NCI-H345 treated with DMSO at 0.1 percent for 48 hours (cell line): ENCODE measurements at regions not wholly inside any gene's neighbourhood (a gene's known extent, or its start where the extent isn't known, plus 50 kb on each side); places are given as distances from the start of the nearest gene placed in this dataset.

Experiments used
- DNase-seq: peaks from one replicate; lab custom pipeline; 2025; ENCODE audit not compliant: unreplicated experiment; lab: John Stamatoyannopoulos, UW

DNA sequence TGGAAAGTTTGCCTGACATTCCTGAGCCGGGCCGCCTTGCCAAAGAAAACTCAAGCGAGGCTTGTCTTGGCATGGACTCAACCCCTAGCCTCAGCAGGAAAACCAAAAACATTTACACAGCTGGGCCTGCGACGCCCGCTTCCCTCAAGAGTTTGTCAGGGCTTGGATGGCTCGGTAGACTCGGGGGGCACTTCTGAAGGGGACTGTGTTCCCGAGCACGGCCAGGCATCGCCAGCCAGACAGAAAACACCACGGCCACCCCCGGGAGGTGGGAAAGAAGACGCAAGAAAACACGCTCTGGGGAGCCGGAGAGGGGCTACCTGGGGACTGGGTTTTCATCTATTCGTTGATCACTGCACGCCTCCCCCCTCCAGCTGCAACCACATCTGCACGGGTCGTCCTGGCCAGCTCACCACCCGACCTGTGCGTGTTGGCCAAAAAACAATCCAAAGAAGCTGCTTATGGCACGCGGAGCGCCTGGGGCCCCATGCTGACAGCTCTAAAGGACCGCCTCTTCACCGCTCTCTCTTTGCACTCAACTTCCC, 380.7 kb downstream of the MN1 start:
- no peak for DNase-seq

DNA sequence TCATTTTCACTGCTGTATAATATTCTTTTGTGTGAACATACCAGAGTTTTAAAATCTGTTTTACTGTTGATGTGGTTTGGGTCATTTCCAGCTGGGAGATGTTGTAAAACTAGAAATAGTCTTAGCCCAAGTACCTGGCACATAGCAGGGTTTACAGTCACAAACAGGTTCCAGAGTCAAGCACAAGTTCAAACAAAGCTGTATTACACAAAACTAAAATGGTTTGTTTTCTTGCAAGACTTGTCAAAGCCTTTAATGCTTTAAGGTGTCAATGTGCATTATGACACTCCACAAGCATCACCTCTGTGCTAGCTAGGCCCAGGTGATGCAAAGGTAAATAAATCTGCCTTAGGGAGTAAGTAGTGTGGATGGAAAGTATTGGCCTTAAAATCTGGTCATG, 379.1 kb downstream of the MN1 start:
- no peak for DNase-seq

DNA sequence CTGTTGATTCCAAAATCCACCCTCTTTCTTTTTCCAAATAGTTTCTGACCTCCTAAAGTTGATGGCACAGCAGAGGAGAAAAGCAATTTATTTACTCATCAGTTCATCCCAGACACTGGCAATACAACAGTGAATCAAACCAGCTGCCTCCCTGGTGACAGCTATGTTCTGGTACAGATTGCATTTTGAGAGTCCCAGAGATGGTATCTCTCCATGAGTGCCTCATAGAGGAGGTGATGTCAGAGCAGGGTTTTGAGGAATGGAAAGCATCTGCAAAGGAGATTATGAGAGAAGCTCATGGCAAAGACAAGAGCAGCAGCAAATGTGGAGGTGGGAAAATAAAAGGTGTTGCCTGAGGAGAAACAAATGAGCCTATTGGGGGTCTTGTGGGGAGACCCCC, 377.2 kb downstream of the MN1 start:
- no peak for DNase-seq

DNA sequence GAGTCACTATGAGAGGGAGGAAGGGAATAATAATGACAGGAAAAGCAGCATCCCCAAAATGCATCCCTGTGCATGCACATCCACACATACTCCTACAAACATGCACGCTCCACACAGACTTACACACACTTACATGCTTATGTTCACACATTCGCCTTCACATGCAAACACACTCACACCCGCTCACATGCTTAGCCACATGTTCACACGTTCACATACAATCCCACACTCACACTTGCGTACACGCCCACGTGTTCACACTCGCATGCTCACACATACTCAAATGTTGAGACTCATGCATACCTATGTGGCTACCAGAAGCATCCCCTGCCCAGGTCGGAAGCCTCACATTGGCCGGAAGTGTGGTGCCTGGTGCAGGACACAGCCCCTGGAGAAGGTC, 372.1 kb downstream of the MN1 start:
- no peak for DNase-seq

DNA sequence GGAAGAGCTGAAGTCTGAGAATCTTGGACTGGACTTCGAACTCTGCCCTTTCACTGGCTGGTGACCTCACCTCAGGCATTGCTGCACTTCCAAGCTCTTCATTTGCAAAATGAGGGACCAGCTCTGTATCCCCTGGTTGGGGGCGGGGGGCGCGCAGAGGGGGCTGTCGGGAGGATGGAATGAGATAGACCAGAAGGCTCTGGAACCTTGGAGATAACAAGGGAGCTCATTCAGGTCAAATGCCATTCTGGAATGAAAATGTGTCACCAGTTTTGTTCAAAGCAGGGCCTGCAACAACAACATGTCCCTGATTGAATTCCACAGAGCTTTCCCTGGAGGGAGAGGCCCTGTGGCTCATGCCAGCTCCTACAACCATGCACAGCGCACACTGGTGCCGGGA, 370.5 kb downstream of the MN1 start:
- no peak for DNase-seq

DNA sequence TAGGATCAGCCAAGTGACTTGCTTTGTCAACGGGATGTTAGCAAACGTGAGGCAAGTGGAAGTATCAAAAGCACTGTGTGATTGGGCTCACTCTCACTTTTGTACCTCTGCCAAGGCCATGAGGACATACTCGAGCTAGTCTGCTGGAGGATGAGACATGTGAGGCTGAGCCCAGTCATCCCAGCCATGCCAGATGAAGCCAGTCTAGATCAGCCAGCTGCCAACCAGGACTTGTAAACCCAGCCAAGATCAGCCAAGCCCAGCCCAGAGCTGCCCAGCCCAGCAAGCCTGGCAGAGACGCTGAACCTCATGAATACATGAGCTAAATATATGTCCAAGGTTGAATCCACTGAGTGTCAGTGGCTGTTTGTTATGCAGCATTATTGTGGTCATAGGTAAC, 369.7 kb downstream of the MN1 start:
- DNase-seq = no peak

DNA sequence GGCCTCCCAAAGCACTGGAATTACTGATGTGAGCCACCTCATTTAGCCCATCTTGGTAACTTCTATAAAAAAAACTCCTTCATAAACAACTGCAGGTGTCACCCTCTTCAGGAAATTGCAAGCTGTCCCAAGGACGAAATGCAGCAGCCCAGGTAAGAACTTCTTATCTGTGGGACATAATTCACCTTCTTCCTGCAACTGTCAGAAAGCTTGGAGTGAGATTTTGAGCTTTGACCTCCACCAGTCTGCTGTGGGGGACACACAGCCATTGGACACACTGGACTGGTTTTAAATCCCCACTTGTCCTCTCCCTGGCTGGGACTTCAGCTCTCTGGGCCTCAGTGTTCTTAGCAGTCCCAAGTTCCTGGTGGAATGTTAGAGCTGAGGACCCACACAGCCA, 368.5 kb downstream of the MN1 start:
- DNase-seq = no peak

DNA sequence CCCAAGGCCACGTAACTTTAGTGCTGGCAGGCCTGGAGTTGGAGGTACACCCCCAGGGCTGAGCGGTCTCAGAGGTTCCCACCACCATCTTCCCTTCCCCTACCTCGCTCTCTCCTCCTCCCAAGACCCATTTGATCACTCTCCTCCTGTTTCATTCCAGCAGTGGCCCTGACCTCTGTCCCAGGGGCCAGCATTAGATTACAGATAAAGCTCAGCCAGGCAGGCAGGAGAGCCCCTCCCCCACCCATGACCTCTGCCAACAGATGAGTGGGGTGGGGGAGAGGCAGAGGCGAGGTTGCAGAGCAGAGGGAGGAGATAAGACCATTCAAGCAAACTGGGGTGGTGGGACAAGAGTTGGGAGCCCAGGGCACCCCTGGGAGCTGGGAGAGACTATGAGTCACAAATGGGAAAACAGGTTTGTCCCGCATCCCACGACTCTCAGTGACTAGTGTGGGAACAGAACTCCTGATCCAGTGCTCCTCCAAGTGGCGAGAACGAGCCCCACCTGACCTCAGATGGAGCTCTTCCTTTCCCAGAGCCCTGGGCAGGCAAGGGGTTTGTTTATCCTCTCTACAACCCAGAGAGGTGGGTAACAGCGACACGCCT, 367.9 kb downstream of the MN1 start:
- DNase-seq = no peak

DNA sequence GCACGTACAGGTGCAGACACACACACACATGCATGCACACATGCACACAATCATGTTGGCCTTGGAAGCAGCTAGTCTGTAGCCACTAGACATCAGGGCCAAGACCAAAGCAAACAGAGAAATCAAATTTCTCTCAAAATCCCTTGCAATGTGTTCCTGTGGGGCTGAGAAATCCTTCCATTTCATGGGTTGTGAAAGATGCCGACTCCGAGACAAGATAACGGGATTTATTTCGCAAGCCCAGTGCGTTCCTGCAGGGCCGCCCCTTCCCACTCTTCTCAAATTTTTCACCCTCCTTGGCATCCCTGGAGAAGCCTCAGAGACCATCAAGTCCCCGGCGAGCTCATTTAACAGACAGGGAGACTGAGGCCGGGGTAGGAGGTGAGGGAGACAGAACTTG, 366.7 kb downstream of the MN1 start:
- no peak for DNase-seq

DNA sequence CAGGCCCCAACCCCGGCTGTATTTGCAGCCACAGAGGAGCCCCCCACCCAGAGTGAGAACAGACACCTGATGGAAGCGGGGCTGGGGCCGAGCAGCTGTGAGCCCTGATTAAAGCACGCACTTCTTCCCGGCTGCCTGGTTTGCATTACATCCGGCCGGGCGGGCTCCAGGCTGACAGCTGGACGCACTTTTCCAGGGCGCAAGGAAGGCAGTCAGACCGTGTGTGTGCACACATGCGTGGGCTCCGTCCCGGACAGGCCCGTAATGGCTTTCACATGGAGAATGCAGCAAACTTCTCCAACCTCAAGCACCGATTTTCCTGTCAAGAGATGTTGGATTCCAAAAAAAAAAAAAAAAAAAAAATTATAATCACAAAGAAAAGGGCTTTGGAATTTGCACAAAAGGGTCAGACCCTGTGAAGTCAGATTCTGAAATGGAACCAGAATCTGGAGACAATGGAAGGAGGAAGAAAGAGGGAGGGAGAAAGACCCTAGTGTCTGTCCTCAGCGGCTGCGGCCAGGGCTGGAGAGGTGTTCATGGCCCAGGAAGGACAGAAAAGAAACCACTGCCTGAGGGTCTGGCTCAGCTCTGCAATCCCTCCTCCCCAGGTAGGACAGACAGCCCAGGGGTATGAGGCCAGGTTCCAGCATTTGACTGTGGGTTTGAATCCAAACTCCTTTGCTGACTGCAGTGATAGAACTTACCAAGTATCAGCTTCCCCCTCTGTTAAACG, 365.5 kb downstream of the MN1 start:
- DNase-seq = no peak

DNA sequence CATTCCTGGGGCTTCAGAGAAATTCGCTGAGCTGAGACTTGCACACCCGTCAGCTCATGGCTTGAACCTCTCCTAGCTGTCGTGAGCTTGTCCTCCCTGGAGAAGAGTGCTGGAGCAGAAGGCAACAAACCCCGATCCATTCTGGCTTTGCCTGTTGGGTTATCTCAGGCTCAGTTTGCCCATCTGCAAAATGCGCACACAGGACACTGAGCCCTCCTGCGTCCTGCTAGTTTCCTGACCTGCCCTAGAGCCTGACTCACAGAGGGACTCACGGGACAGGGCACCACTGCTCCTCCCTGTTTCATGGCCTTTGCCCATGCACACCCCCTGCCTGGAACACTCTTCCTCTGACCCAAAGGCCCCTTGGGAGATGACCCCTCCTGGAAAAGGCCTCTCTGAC, 365.0 kb downstream of the MN1 start:
- no peak for DNase-seq

DNA sequence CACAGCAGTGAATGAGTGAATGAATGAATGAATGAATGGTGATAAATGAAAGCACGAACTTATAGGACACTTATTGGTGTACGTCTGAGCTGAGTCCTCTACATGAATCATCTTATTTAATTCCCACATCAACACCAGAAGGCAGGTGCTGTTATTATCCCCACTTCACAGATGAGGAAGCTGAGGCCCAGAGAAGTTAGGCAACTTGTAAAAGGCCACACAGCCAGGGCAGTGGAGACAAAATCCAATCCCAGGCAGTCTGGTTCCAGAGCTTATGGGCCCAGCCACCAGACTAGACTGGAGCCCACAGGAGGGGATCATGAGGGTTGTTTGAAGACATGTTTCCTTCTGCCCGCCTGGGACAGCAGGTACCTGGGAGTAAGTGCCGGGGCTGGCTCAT, 364.0 kb downstream of the MN1 start:
- DNase-seq = no peak

DNA sequence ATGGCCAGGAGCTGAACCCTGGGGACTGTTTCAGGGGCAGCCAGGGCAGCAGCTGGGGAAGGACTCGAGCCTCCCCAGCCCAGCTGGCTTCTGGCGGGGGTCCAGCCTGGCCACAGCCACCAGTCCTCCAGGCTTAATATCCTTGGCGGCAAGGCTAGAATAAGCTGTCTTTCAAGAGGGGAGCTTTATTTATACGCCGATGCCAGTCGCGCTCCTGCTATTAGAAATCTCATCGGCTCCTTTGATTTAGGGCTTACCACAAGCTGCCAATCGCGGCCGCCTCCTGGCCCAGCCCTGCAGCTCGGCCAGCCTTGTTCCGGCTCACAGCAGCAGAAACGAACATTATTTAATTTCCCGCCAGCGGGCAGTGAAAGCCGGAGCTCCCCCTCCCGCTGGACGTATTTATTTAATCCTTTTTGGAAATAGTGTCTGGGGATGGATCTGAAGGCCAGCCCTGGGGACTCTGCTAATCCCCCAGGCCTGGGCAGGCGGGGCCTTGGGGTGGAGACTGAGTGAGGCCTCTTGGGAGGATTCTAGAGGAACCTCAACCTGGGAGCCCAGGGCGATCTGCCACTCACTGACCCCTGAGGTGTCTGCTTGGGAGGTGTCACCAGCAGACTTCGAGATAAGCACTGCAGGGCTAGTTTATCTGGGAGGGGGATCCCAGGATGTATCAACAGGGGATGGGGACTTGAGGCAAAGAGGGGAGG, 363.1 kb downstream of the MN1 start:
- DNase-seq = no peak

DNA sequence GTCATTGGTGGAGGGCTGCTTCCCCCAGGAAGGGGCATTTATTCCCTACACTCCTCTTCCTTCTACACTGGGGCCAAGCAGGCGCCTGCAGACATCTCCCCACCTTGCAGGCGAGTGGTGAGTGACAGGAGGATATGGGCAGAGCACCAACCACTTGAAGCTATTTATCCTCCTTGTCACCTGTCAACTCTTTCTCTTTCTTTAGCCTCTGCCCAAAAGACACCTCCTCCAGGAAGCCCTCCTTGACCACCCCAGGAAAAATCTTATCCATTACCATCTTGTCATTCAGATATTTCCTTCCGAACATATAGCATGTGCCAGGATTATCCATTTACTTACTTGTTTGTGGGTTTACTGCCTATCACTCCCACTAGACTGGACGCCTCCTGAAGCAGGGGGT, 362.4 kb downstream of the MN1 start:
- no peak for DNase-seq

DNA sequence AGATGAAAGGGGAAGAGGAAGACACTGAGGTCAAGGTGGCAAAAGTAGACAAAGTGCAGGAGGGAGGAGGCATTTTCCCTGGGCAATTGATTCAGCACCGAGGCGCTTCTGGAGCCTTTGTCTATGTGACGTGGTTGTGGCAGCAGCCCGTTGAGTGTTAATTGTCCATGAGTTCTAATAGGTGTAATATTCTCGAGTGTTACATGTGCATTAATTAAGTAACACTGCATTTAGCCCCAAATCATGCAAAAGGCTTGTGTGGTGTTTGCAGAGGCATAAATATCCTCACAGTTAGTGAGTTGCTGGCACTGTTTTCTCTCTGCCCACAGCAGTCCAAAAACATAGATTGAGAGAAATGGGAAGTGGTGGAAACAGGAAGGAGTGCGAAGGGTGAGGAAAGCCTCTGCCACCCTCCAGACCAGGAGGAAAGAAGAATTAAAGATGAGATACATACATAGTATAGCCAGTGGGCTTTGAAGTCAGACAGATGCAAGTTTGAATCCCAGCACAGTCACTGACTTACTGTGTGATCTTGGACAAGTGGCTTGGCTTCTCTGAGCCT, 361.2 kb downstream of the MN1 start:
- no peak for DNase-seq

DNA sequence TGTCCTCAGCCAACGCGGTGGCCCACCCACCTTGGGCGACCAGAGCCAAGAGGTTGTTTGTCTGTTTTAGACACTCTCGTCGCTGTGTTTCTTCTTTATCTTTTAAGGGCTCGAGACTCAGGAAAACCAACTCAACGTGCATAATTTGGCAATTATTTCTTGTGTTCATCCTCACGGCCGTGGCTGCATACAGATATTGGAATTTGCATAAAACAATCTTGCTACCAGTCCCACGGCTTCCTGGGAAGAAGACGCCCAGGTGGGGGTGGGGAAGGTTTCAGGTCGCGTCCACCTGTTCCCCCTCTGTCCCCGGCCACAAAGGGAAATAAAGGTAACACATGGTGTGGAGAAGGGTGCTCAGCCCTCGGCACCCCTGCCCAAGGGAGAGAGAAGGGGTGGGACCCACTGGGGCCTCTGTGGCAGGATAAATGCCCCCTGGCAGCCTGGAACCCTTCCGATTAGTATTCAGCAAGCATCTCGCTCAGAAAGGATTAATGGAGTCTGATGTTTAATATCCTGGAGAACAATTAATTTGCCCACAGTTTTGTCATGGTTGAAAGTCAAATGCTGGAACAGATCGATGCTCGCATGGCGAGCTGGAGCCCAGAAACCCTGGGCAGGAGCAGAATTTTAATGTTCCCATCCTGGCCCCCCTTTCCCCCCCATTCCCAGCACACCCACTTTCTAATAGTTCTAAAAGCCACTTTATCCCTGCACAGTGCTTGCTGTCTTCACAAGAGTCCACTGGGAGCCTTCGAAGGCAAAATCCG, 359.7 kb downstream of the MN1 start:
- DNase-seq = no peak

DNA sequence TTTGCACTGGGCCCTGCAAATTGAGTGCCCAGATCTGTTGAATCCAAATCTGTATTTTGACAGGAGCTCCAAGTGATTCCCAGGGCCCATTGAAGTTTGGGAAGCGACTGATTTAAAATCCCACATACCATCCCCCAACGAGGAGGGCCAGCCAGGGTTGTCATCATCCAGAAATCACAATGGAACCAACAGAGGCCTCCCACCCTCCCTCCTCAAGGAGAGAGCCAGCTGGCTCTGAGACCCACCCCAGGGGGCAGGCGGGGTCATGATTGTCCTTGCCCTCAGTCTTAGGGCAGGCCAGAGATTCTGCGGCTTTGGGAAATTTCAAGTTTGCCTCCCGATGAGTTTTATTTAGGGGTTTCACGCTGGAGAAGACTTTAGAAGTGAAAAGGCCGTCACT, 358.2 kb downstream of the MN1 start:
- no peak for DNase-seq

DNA sequence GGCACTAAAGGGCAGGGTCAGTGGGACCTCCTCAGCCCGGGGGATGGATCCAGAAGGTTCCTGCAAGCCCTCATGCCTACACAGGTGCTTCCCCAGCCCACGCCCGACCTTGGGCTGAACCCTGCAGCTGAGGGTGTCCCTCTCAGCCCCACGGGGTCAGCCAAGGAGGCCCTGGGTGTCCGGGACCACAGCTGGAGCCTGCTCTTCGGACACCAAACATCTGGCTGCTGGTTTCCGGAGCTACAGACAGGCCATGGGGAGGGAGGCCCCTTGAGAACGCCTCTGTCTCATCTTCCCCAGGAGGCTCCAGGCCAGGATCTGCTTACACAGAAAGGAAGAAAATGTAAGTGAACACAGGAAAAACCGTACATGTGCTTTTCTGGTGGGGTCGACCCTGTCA, 355.7 kb downstream of the MN1 start:
- DNase-seq = no peak

DNA sequence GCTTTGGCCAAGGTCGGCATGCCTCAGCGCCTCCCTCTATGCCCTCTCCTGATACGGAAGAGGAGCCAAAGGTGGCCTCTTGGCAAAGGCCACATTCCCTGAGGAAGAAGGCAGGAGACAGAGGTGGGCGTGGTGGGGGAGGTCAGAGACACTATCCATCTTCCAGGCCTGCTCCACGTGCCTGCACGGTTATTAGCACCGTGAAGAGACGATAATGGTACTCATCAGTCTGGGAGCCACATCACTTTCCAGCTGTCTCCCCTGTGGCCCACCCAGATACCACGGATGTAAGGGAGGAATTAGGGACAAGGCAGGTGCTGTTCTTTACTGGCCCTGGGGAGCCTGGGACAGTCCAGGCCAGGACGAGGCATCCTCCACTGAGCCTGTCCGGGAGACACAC, 354.3 kb downstream of the MN1 start:
- no peak for DNase-seq

DNA sequence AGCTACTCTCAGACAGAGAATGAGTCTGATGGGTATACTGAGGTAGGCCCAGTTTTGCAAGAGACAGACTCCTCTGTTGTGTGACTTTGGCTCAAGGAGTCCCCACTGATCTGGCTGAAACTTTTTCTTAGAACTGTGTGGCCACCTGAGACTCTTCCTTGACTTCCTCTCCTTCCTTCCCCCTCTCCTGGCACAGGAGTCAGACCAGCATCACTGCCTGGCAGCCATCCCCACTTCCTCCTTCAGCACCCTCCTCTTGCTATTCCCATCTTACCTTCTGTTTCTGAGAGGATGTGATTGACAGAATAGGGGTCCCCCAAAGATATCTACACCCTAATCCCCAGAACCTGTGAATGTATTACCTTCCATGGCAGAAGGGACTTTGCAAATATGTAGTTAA, 351.1 kb downstream of the MN1 start:
- no peak for DNase-seq

DNA sequence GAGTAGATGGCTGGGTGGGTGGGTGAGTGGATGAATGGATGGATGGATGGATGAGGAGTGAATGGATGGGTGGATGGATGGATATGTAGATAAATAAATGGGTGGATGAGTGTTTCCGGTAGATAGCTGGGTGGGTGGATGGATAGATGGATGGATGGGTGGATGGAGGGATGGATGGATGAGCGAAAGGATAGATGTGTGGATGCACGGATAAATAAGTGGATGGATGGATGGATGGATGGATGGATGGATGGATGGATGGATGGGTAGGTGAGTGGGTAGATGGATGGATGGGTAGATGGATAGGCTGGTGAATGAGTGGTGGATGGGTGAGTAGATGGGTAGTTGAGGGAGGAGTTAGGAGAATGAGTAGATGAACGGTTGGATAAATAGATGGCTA, 349.3 kb downstream of the MN1 start:
- no peak for DNase-seq
